HepG2 (cell line): ENCODE measurements at regions not wholly inside any gene's neighbourhood (a gene's known extent, or its start where the extent isn't known, plus 50 kb on each side); places are given as distances from the start of the nearest gene placed in this dataset.

Source experiments
- ATAC-seq: fragments of 200-7000 bp; cut with Tn5 transposase; 3 replicates; pipeline ENCODE4 v1.9.1; 2020; ENCODE audit warnings: mild to moderate bottlenecking, moderate library complexity
- BruUV-seq: library from RNA; stranded (reverse); fragments of 400-500 nt; replicated peaks from 2 replicates; lab custom pipeline; 2021; lab: Mats Ljungman, UMichigan
- CTCF ChIA-PET: fragments of 300-600 bp; formaldehyde crosslinking; extraction: SDS; loops from one replicate; lab custom pipeline; 2021; ENCODE audit warnings: low total read pairs, inconsistent platforms, low intra/inter-chr PET ratio; lab: Yijun Ruan, JAX
- POLR2A ChIA-PET: fragments of 350-600 bp; sonication (Branson Sonifier 250); formaldehyde crosslinking; loops from one replicate; lab custom pipeline; 2020; ENCODE audit warnings: antibody characterized with exemption, inconsistent platforms; lab: Yijun Ruan, JAX
- DNase-seq: peaks from one replicate; pipeline ENCODE4 v3.0.0-alpha.2; 2015; ENCODE audit warnings: low spot score
- FAIRE-seq: peaks from 3 replicates; lab custom pipeline; 2011; peaks lifted over from hg19 to GRCh38; lab: Jason Lieb, UNC
- H2AFZ ChIP-seq: one replicate; pipeline ENCODE4 v1.6.1; 2011; ENCODE audit warnings: low read length, inconsistent platforms
- H3K27ac ChIP-seq: fragments of 300-600 bp; 3 replicates; pipeline ENCODE4 v1.8.0; 2011; ENCODE audit warnings: mixed run types, mild to moderate bottlenecking, mixed read lengths, low read length, inconsistent platforms; ENCODE audit not compliant: insufficient read depth; ENCODE audit errors: extremely low read length
- H3K27me3 ChIP-seq, 2 experiments: fragments of 200-600 bp in 1 of 2; 2 replicates in 1 of 2; 3 replicates in 1 of 2; pipeline versions ENCODE4 v1.6.0 to v1.8.0; 2011; ENCODE audit warnings: low read length in 2 of 2, mild to moderate bottlenecking in 2 of 2, moderate library complexity in 2 of 2, inconsistent platforms in 1 of 2; ENCODE audit not compliant: insufficient read depth in 2 of 2, control insufficient read depth in 1 of 2
- H3K36me3 ChIP-seq, 2 experiments: fragments of 200-600 bp in 1 of 2; replicated peaks in 1 of 2; 2 replicates in 1 of 2; 3 replicates in 1 of 2; pipeline versions ENCODE4 v1.5.1 to v1.8.0; 2011; ENCODE audit warnings: low read length in 2 of 2, inconsistent platforms in 1 of 2; ENCODE audit not compliant: insufficient read depth in 2 of 2, control insufficient read depth in 1 of 2
- H3K4me1 ChIP-seq: 2 replicates; pipeline ENCODE4 v1.5.1; 2012; ENCODE audit warnings: low read length, inconsistent platforms; ENCODE audit not compliant: insufficient read depth
- H3K4me2 ChIP-seq: 2 replicates; pipeline ENCODE4 v1.6.0; 2011; ENCODE audit warnings: low read depth, low read length, inconsistent platforms
- H3K4me3 ChIP-seq, 3 experiments: fragments of 200-600 bp in 1 of 3; sonication (generic), shearing (Covaris generic) in 1 of 3; replicated peaks in 1 of 3; 2 replicates each; pipeline ENCODE4 v1.5.1; 2011 to 2016; ENCODE audit warnings: low read length in 3 of 3, inconsistent platforms in 2 of 3, low read depth in 2 of 3, mild to moderate bottlenecking in 2 of 3, control low read depth in 1 of 3, mixed read lengths in 1 of 3; ENCODE audit not compliant: insufficient read depth in 1 of 3
- H3K79me2 ChIP-seq: one replicate; pipeline ENCODE4 v1.6.1; 2011; ENCODE audit warnings: low read length, inconsistent platforms; ENCODE audit not compliant: insufficient read depth
- H3K9ac ChIP-seq: 2 replicates; pipeline ENCODE4 v1.6.0; 2011; ENCODE audit warnings: mild to moderate bottlenecking, low read depth, low read length, inconsistent platforms; ENCODE audit not compliant: insufficient read depth
- H3K9me3 ChIP-seq: 2 replicates; pipeline ENCODE4 v1.5.1; 2012; ENCODE audit warnings: mild to moderate bottlenecking, low read length
- H4K20me1 ChIP-seq: 2 replicates; pipeline ENCODE4 v1.6.0; 2011; ENCODE audit warnings: inconsistent platforms, mild to moderate bottlenecking, low read length, moderate library complexity; ENCODE audit not compliant: insufficient read depth
- ARID5B ChIP-seq: IDR thresholded peaks from 2 replicates; pipeline ENCODE4 v1.4.0; 2020; ENCODE audit warnings: mild to moderate bottlenecking, missing genetic modification reagents
- ARNT ChIP-seq: fragments of 450-650 bp; IDR thresholded peaks from 2 replicates; pipeline ENCODE4 v1.6.1; 2017
- CENPX ChIP-seq: sonication (generic); formaldehyde crosslinking; IDR thresholded peaks from 2 replicates; pipeline ENCODE4 v1.9.0; 2021; ENCODE audit warnings: mild to moderate bottlenecking, missing genetic modification reagents, moderate library complexity
- KLF15 ChIP-seq: sonication (generic); formaldehyde crosslinking; IDR thresholded peaks from 2 replicates; pipeline ENCODE4 v1.8.1; 2023; ENCODE audit warnings: borderline replicate concordance, mild to moderate bottlenecking, inconsistent platforms, missing genetic modification reagents, mixed read lengths
- MYNN ChIP-seq: sonication (generic); formaldehyde crosslinking; IDR thresholded peaks from 2 replicates; pipeline ENCODE4 v1.4.0; 2020; ENCODE audit warnings: mild to moderate bottlenecking, low read depth, missing genetic modification reagents
- PITX1 ChIP-seq: sonication (generic); formaldehyde crosslinking; IDR thresholded peaks from 2 replicates; pipeline ENCODE4 v1.5.1; 2020; ENCODE audit warnings: mild to moderate bottlenecking, missing genetic modification reagents
- U2AF1 ChIP-seq: fragments of 200-400 bp; formaldehyde crosslinking; optimal IDR thresholded peaks from 2 replicates; pipeline ENCODE3; 2017; ENCODE audit warnings: mild to moderate bottlenecking, low read depth, low read length
- ZGPAT ChIP-seq: IDR thresholded peaks from 2 replicates; pipeline ENCODE4 v1.6.1; 2016; ENCODE audit warnings: mild to moderate bottlenecking
- ZHX2 ChIP-seq, 2 experiments: sonication (generic) in 1 of 2; formaldehyde crosslinking in 1 of 2; IDR thresholded peaks; 2 replicates each; pipeline versions ENCODE4 v1.6.1 to v1.9.0; 2014 to 2022; ENCODE audit warnings: antibody characterized with exemption in 1 of 2, borderline replicate concordance in 1 of 2, inconsistent platforms in 1 of 2, low read depth in 1 of 2, missing genetic modification reagents in 1 of 2
- ZNF124 ChIP-seq: sonication (generic); formaldehyde crosslinking; IDR thresholded peaks from 2 replicates; pipeline ENCODE4 v1.4.0; 2020; ENCODE audit warnings: missing genetic modification reagents
- ZNF138 ChIP-seq: sonication (generic); formaldehyde crosslinking; IDR thresholded peaks from 2 replicates; pipeline ENCODE4 v1.5.0; 2020; ENCODE audit warnings: mild to moderate bottlenecking, low read depth, missing genetic modification reagents
- ZNF17 ChIP-seq: sonication (generic); formaldehyde crosslinking; IDR thresholded peaks from 2 replicates; pipeline ENCODE4 v1.5.0; 2020; ENCODE audit warnings: mild to moderate bottlenecking, missing genetic modification reagents
- ZNF264 ChIP-seq: sonication (generic); formaldehyde crosslinking; IDR thresholded peaks from 2 replicates; pipeline ENCODE4 v1.4.0; 2020; ENCODE audit warnings: missing genetic modification reagents
- WGBS: methylation state at CpG from one replicate; pipeline ENCODE4 v1.1.6; 2017; ENCODE audit warnings: low lambda C conversion rate; 5-methylcytosine and 5-hydroxymethylcytosine counted together
- in situ Hi-C: cut with HindIII; loops from 2 replicates; pipeline ENCODE4 v1.10.0; 2017; ENCODE audit warnings: low pct_unique_long_range_greater_than_20kb; ENCODE audit not compliant: extremely low pct_ligation_motif_present
- intact Hi-C: fragments of 100-400 bp; cut with micrococcal nuclease; formaldehyde crosslinking; loops from one replicate; pipeline ENCODE4 v1.10.0; 2022; ENCODE audit not compliant: unreplicated experiment

- H2AFZ ChIP-seq, result no peak overlapping the region
- POLR2A ChIA-PET, result no interaction called here
- no peak overlapping the region for H3K4me2 ChIP-seq
- H3K9me3 ChIP-seq, result no peaks in the 10 kb centered on the region
- 62% methylated on average over 20 of the region's 20 CpGs for WGBS
- no peak for ATAC-seq
- H3K79me2 ChIP-seq, result no peaks in the 10 kb centered on the region
- no peak overlapping the region for H3K27ac ChIP-seq
- no peaks in the 10 kb centered on the region for H3K36me3 ChIP-seq
- H4K20me1 ChIP-seq, result no peaks in the 10 kb centered on the region
- intact Hi-C loops, result no loop called here
- FAIRE-seq, result no peak
- H3K4me1 ChIP-seq, result peaks cover 38% of the 10 kb centered on the region
- BruUV-seq, result no TSS peak
- no peak for DNase-seq
- in situ Hi-C loops, result no loop called here
- H3K4me3 ChIP-seq, result no peak overlapping the region
- CTCF ChIA-PET, result no interaction called here
- H3K27me3 ChIP-seq, result peaks cover 18 to 75% of the 10 kb centered on the region in 2 experiments
- no peak overlapping the region for H3K9ac ChIP-seq
- no peak for TF ChIP-seq ZNF17 (CRISPR knock-in tag)
- no peak for TF ChIP-seq CENPX (CRISPR knock-in tag)
- no peak for TF ChIP-seq KLF15 (CRISPR knock-in tag)
- no peak for TF ChIP-seq PITX1 (CRISPR knock-in tag)
- no peak for TF ChIP-seq ARNT
- no peak for TF ChIP-seq ZNF124
- no peak for TF ChIP-seq ZNF264 (CRISPR knock-in tag)
- no peak for TF ChIP-seq ARID5B (CRISPR knock-in tag)
- no peak for TF ChIP-seq U2AF1
- no peak for TF ChIP-seq ZHX2 (IDR thresholded peaks at IDR 0.05; ENCODE audit: low read depth)
- TF ChIP-seq ZHX2 (CRISPR knock-in tag; IDR thresholded peaks at IDR 0.05; ENCODE audit: borderline replicate concordance), result no peak
- no peak for TF ChIP-seq MYNN (CRISPR knock-in tag)
- TF ChIP-seq ZGPAT, result no peak
- no peak for TF ChIP-seq ZNF138 (CRISPR knock-in tag)
Measured at GRCh38 chr2:242031481-242032019, 162.0 kb downstream of the RTP5 start.
